Frontal cortex (tissue), 3 donors: ENCODE measurements at regions not wholly inside any gene's neighbourhood (a gene's known extent, or its start where the extent isn't known, plus 50 kb on each side); places are given as distances from the start of the nearest gene placed in this dataset.
A peak's percentile ranks its signal among the peaks of the same experiment; 100 is the strongest.
"Not testable (repeated sequence)": the region's sequence is repeated elsewhere in the genome, so short reads cannot be mapped to it uniquely, and the experiment has no call there.

ENCODE experiments used
- DNase-seq, 2 donors: peaks; one replicate each; pipeline ENCODE4 v3.0.0; 2012; ENCODE audit warnings: low spot score in 2 of 2
- FAIRE-seq: peaks from 2 replicates; lab custom pipeline; 2012; peaks lifted over from hg19 to GRCh38; lab: Jason Lieb, UNC
- donor health status: control.
- donor health status: control.
- donor health status: control.

- FAIRE-seq, DNase-seq: not testable (repeated sequence)
Measured at GRCh38 chr9:85792057-85792456, 50.3 kb upstream of the AGTPBP1 start.

GRCh38 chr9:85802978-85803695 is 61.4 kb upstream of the AGTPBP1 start:
- not testable (repeated sequence) for DNase-seq, FAIRE-seq

- not testable (repeated sequence) for DNase-seq, FAIRE-seq
Measured at GRCh38 chr9:85804847-85805133, 63.0 kb upstream of the AGTPBP1 start.

- DNase-seq: peak; percentile 65 to 74
- FAIRE-seq: not testable (repeated sequence)
Measured at GRCh38 chr9:85805134-85806005, 63.6 kb upstream of the AGTPBP1 start.

GRCh38 chr9:85808329-85808728 is 66.6 kb upstream of the AGTPBP1 start:
- FAIRE-seq, DNase-seq: not testable (repeated sequence)

- not testable (repeated sequence) for DNase-seq, FAIRE-seq
Measured at GRCh38 chr9:85813388-85813787, 71.6 kb upstream of the AGTPBP1 start.

GRCh38 chr9:85814800-85815199 is 73.0 kb upstream of the AGTPBP1 start:
- FAIRE-seq: not testable (repeated sequence)

GRCh38 chr9:85818971-85819370 is 77.2 kb upstream of the AGTPBP1 start:
- DNase-seq: not testable (repeated sequence)
- peak; percentile 98 for FAIRE-seq

More at GRCh38 chr9:85814800-85815199, 73.0 kb upstream of the AGTPBP1 start:
- DNase-seq: not testable (repeated sequence)

- not testable (repeated sequence) for FAIRE-seq
Measured at GRCh38 chr9:85820598-85820997, 78.8 kb upstream of the AGTPBP1 start.

DNA sequence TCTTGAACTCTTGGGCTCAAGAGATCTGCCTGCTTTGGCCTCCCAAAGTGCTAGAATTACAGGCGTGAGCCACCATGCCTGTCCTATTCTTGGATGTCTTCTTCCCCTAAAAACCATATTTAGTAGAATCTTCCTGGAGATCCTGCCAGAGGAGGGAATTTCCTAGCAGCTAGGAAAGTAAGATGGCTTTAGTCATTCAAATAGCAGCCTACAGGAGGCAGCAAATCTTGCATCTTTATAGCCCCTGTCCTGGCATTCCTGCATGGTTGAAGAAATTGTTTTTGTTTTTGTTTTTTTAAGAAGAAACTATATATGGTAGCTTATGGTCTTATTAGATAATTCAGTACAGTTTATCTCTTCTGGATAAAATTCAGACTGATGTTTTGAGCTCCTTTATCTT is 83.2 kb upstream of the AGTPBP1 start:
- FAIRE-seq, DNase-seq: not testable (repeated sequence)

More at GRCh38 chr9:85820598-85820997, 78.8 kb upstream of the AGTPBP1 start:
- not testable (repeated sequence) for DNase-seq

- FAIRE-seq, DNase-seq: not testable (repeated sequence)
Measured at GRCh38 chr9:85834591-85834990, 92.8 kb upstream of the AGTPBP1 start.

- not testable (repeated sequence) for DNase-seq, FAIRE-seq
Measured at GRCh38 chr9:85843949-85844348, 97.0 kb upstream of the NAA35 start.

GRCh38 chr9:85847782-85848181 is 93.2 kb upstream of the NAA35 start:
- FAIRE-seq: not testable (repeated sequence)

DNA sequence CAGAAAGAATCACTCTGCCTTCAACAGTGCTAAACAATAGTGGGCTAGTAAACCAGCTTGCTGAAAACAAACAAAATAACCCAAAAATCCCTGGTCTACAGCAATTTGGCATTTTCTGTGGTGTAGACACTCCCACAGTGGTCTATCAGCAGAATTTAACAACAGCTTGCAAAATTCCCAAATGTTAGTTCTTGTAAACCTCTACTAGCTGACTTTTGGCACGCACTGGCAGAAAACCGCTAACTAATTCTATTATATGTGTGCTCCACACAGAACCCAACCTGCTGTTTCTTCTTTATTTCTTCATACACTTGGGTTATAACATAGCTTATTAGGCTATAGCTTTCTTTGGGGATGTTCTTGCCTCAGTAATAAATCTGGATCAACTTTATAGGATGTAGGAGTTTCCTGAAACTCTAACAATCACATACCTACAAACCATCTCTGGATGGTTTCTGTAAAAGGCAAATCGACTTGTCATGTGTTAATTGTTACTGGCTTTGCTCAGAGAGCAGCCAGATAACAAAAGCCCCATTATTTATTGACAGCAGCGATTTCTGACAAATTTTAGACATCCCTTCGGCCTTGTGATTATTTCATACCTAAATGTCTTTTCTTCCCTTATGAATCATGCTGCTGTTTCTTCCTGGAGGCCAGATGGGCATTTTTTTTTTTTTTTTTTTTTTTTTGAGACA is 82.7 kb upstream of the NAA35 start:
- DNase-seq (peak in 1 of 2 donors; percentile 5), FAIRE-seq (no peak)

More at GRCh38 chr9:85847782-85848181, 93.2 kb upstream of the NAA35 start:
- not testable (repeated sequence) for DNase-seq

- DNase-seq (no peak), FAIRE-seq (no peak)
Measured at GRCh38 chr9:85859765-85860164, 81.2 kb upstream of the NAA35 start.

- DNase-seq, FAIRE-seq: not testable (repeated sequence)
Measured at GRCh38 chr9:85861882-85862281, 79.1 kb upstream of the NAA35 start.

GRCh38 chr9:85863875-85864274 is 77.1 kb upstream of the NAA35 start:
- no peak for DNase-seq
- no peak for FAIRE-seq

DNA sequence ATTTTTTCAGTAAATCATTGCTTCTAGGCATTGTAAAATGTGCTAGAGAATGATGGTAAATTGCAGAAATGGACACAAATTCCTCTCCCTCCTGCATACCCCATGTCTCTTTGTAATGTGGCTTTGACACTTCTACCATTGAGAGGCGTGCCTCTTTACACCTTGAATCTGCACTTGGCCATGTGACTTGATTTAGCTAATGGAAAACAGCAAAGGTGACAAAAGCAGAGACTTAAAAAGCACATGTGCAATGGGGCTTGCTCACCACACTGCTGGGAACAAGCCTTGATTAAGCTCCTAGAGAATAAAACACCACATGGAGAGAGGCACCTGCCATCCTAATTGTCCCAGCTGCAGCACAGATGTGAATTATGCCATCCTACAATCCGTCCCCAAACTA is 69.9 kb upstream of the NAA35 start:
- FAIRE-seq (no peak), DNase-seq (no peak)

GRCh38 chr9:85871683-85872082 is 69.3 kb upstream of the NAA35 start:
- FAIRE-seq, DNase-seq: not testable (repeated sequence)

DNA sequence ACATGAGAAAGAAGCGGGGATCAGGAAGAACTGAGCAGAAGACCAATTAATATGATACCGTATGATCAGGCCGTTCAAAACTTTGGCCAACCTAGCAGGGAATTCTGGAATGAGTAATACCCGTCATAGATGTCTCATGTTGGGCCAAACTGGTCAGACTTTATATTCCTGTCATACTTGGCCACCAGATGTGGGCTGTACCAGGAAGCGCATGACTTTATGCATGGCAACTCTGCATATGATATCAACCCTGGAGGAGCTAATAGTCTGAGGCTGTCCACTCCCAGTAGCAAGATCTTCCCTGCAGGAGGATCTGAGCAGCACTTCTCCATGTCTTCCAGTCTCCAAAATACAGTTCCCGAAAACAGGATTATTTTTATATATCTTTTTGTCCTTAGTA is 68.5 kb upstream of the NAA35 start:
- FAIRE-seq (no peak), DNase-seq (no peak)
